Suprapubic skin (tissue), 4 donors: ENCODE measurements at regions not wholly inside any gene's neighbourhood (a gene's known extent, or its start where the extent isn't known, plus 50 kb on each side); places are given as distances from the start of the nearest gene placed in this dataset.
A peak's percentile ranks its signal among the peaks of the same experiment; 100 is the strongest.
"Not testable (repeated sequence)": the region's sequence is repeated elsewhere in the genome, so short reads cannot be mapped to it uniquely, and the experiment has no call there.

Experiments
- DNase-seq, 2 donors: peaks; one replicate each; pipeline ENCODE4 v3.0.0-alpha.2; 2019; ENCODE audit warnings: low spot score in 2 of 2
- H3K27ac ChIP-seq: fragments of 200-600 bp; sonication (generic); one replicate; pipeline ENCODE4 v1.5.1; 2019
- H3K27me3 ChIP-seq: fragments of 200-600 bp; sonication (generic); one replicate; pipeline ENCODE4 v1.5.1; 2019
- H3K36me3 ChIP-seq: fragments of 200-600 bp; sonication (generic); one replicate; pipeline ENCODE4 v1.5.1; 2019
- H3K4me1 ChIP-seq: fragments of 200-600 bp; sonication (generic); one replicate; pipeline ENCODE4 v1.5.1; 2019
- H3K4me3 ChIP-seq: fragments of 200-600 bp; sonication (generic); one replicate; pipeline ENCODE4 v1.5.1; 2019; ENCODE audit warnings: mild to moderate bottlenecking
- H3K9me3 ChIP-seq: fragments of 200-600 bp; sonication (generic); one replicate; pipeline ENCODE4 v1.5.1; 2019
- CTCF ChIP-seq, 2 donors: fragments of 200-600 bp in 1 of 2; fragments of 450-650 bp in 1 of 2; sonication (generic) in 1 of 2; IDR thresholded peaks; one replicate each; pipeline ENCODE4 v1.5.1; 2016 to 2019; ENCODE audit warnings: antibody characterized with exemption in 2 of 2, mild to moderate bottlenecking in 1 of 2, moderate library complexity in 1 of 2
- EP300 ChIP-seq: sonication (generic); formaldehyde crosslinking; IDR thresholded peaks from one replicate; pipeline ENCODE4 v1.6.1; 2017; ENCODE audit warnings: antibody characterized with exemption
- POLR2A ChIP-seq, 2 donors: fragments of 450-650 bp; IDR thresholded peaks; one replicate each; pipeline ENCODE4 v1.6.1; 2017; ENCODE audit warnings: antibody characterized with exemption in 2 of 2, mild to moderate bottlenecking in 2 of 2, moderate library complexity in 2 of 2
- POLR2AphosphoS5 ChIP-seq, 3 donors: sonication (generic); formaldehyde crosslinking; IDR thresholded peaks; one replicate each; pipeline ENCODE4 v1.6.1; 2017; ENCODE audit warnings: antibody characterized with exemption in 3 of 3
- WGBS: methylation state at CpG from one replicate; pipeline ENCODE4 v1.1.5; 2018; 5-methylcytosine and 5-hydroxymethylcytosine counted together

- Histone ChIP-seq H3K9me3 (no peaks in the 10 kb centered on the region), H3K27ac (no peak overlapping the region), H3K36me3 (no peaks in the 10 kb centered on the region), H3K27me3 (no peaks in the 10 kb centered on the region), H3K4me1 (no peaks in the 10 kb centered on the region), H3K4me3 (no peak overlapping the region)
- DNase-seq: no peak
- no peak for TF ChIP-seq CTCF (IDR thresholded peaks at IDR 0.05)
- no peak for TF ChIP-seq POLR2AphosphoS5 (IDR thresholded peaks at IDR 0.05)
- no peak for TF ChIP-seq EP300
- TF ChIP-seq POLR2A (IDR thresholded peaks at IDR 0.05): no peak
- WGBS: 59% methylated on average over 4 of the region's 4 CpGs
Measured at GRCh38 chr6:85128781-85129180, 321.1 kb upstream of the NT5E start.

GRCh38 chr6:85128256-85128655 is 321.6 kb upstream of the NT5E start:
- not testable (repeated sequence) for H3K27ac ChIP-seq, H3K4me1 ChIP-seq, H3K27me3 ChIP-seq, H3K9me3 ChIP-seq, DNase-seq, H3K36me3 ChIP-seq, H3K4me3 ChIP-seq
- 56% methylated on average over 3 of the region's 3 CpGs for WGBS

GRCh38 chr6:85127696-85128243 is 322.1 kb upstream of the NT5E start:
- no peak for DNase-seq
- Histone ChIP-seq H3K9me3 (no peaks in the 10 kb centered on the region), H3K27me3 (no peaks in the 10 kb centered on the region), H3K4me1 (no peaks in the 10 kb centered on the region), H3K36me3 (no peaks in the 10 kb centered on the region), H3K4me3 (no peak overlapping the region), H3K27ac (no peak overlapping the region)
- 60% methylated on average over 3 of the region's 3 CpGs for WGBS
- TF ChIP-seq POLR2A (IDR thresholded peaks at IDR 0.05) (no peak), POLR2AphosphoS5 (IDR thresholded peaks at IDR 0.05) (no peak)

- no peaks in the 10 kb centered on the region for H3K9me3 ChIP-seq
- H3K36me3 ChIP-seq: no peaks in the 10 kb centered on the region
- DNase-seq: no peak
- TF ChIP-seq EP300 (no peak), POLR2A (IDR thresholded peaks at IDR 0.05) (no peak), POLR2AphosphoS5 (IDR thresholded peaks at IDR 0.05) (no peak), CTCF (IDR thresholded peaks at IDR 0.05) (no peak)
- H3K4me3 ChIP-seq: no peak overlapping the region
- H3K27ac ChIP-seq: no peak overlapping the region
- no peaks in the 10 kb centered on the region for H3K4me1 ChIP-seq
- WGBS: 55% methylated on average over 4 of the region's 4 CpGs
- H3K27me3 ChIP-seq: no peaks in the 10 kb centered on the region
Measured at GRCh38 chr6:85127168-85127498, 322.8 kb upstream of the NT5E start.

GRCh38 chr6:85126485-85127167 is 323.3 kb upstream of the NT5E start:
- no peaks in the 10 kb centered on the region for H3K36me3 ChIP-seq
- H3K4me3 ChIP-seq: no peak overlapping the region
- DNase-seq: peak; percentile 78 to 82

GRCh38 chr6:85125526-85125925 is 324.4 kb upstream of the NT5E start:
- DNase-seq: no peak
- WGBS: 42% methylated on average over 3 of the region's 3 CpGs
- H3K27me3 ChIP-seq: no peaks in the 10 kb centered on the region

More at GRCh38 chr6:85126485-85127167, 323.3 kb upstream of the NT5E start:
- TF ChIP-seq CTCF (IDR thresholded peaks at IDR 0.05): peak in 1 of 2 donors; percentile 42
- no peak for TF ChIP-seq POLR2AphosphoS5 (IDR thresholded peaks at IDR 0.05)
- Histone ChIP-seq H3K9me3 (no peaks in the 10 kb centered on the region), H3K27me3 (no peaks in the 10 kb centered on the region), H3K27ac (no peak overlapping the region), H3K4me1 (no peaks in the 10 kb centered on the region)
- WGBS: 9% methylated on average over 9 of the region's 11 CpGs

More at GRCh38 chr6:85125526-85125925, 324.4 kb upstream of the NT5E start:
- no peaks in the 10 kb centered on the region for H3K4me1 ChIP-seq
- H3K27ac ChIP-seq: no peak overlapping the region
- TF ChIP-seq CTCF (IDR thresholded peaks at IDR 0.05) (no peak), EP300 (no peak), POLR2AphosphoS5 (IDR thresholded peaks at IDR 0.05) (no peak), POLR2A (IDR thresholded peaks at IDR 0.05) (no peak)
- no peaks in the 10 kb centered on the region for H3K36me3 ChIP-seq
- H3K4me3 ChIP-seq: no peak overlapping the region
- H3K9me3 ChIP-seq: no peaks in the 10 kb centered on the region
